Fibroblast of skin of left biceps (primary cell): ENCODE measurements at regions not wholly inside any gene's neighbourhood (a gene's known extent, or its start where the extent isn't known, plus 50 kb on each side); places are given as distances from the start of the nearest gene placed in this dataset.

Source experiments
- DNase-seq, 2 experiments: peaks; one replicate each; pipeline ENCODE4 v3.0.0-alpha.2; 2013; ENCODE audit warnings: low read depth in 2 of 2

DNA sequence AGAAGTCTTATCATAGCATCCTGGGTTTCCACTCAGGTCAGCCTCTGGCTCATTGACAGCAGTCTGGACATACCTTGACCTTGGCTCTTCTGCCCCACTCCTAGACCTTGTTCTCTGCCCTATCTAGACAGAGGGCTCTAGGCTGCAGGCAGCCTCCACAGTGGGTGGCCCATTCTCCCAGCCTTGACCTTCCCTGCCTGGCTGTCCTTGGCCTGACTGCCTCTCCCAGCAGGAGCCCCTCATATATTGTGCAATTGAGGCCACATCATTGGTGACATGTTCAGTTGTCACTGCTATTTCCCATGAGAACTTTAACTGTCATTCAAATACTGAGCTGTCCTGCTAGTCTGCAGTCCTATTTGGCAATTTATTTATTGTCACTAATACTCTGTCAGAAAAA, 503.4 kb downstream of the PLXNA4 start:
- no peak for DNase-seq

GRCh38 chr7:132072165-132072564, 504.1 kb downstream of the PLXNA4 start:
- DNase-seq: no peak

- no peak for DNase-seq
Measured at GRCh38 chr7:132069306-132069705, 507.0 kb downstream of the PLXNA4 start.

DNA sequence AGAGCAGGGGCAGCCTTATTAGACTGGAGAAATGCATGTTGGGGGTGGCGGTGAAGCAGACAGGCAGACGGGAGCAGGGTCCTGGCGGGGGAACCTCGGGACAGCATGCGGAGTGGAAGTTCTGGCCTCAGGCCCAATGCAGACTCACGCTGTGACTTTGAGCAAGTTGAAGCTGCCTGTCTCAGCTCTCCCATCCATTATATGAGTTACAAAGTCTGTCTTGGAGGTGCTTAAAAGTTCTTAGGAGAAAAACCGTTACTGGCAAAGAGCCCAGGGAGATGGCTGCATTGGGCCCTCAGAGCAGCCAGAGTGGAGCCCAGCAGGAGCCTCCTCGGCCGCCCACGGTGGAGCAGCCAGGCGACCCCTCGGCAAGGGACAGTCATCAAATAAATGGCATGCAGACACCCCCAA, 509.5 kb downstream of the PLXNA4 start:
- DNase-seq: peak; percentile 35 to 52

- DNase-seq: no peak
Measured at GRCh38 chr7:132065989-132066603, 509.7 kb upstream of the PODXL start.

- peak; percentile 95 for DNase-seq
Measured at GRCh38 chr7:132065193-132065988, 509.0 kb upstream of the PODXL start.

DNA sequence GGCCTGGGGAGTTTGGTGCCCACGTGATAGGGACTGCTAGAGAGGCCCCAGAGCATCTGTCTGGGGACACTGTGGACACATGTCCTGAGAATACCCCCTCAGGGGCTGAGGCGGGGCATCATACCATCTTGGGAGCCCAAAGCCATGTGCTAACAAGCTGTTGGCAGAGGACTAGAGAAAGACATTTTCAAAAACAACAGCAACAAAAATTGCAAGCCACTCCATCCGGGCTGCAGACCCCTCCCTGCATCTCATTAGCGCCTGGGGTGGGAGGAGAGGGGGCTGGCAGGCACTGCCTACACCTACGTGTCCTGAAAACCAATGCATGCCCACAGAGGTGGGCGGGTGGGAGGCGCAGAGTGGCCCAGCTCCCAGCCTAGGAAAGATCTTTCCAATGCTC, 507.4 kb upstream of the PODXL start:
- no peak for DNase-seq

- DNase-seq: peak in 1 of 2 experiments; percentile 40
Measured at GRCh38 chr7:132061937-132062336, 505.5 kb upstream of the PODXL start.

GRCh38 chr7:132059141-132059540, 502.7 kb upstream of the PODXL start:
- DNase-seq: no peak

GRCh38 chr7:132055336-132056120, 499.1 kb upstream of the PODXL start:
- DNase-seq: no peak

GRCh38 chr7:132053871-132054270, 497.4 kb upstream of the PODXL start:
- DNase-seq: no peak

- no peak for DNase-seq
Measured at GRCh38 chr7:132051311-132051710, 494.9 kb upstream of the PODXL start.

- no peak for DNase-seq
Measured at GRCh38 chr7:132049462-132050304, 493.3 kb upstream of the PODXL start.

- DNase-seq: no peak
Measured at GRCh38 chr7:132045481-132045980, 489.1 kb upstream of the PODXL start.

- DNase-seq: no peak
Measured at GRCh38 chr7:132045002-132045401, 488.6 kb upstream of the PODXL start.

GRCh38 chr7:132044247-132044646, 487.8 kb upstream of the PODXL start:
- no peak for DNase-seq

DNA sequence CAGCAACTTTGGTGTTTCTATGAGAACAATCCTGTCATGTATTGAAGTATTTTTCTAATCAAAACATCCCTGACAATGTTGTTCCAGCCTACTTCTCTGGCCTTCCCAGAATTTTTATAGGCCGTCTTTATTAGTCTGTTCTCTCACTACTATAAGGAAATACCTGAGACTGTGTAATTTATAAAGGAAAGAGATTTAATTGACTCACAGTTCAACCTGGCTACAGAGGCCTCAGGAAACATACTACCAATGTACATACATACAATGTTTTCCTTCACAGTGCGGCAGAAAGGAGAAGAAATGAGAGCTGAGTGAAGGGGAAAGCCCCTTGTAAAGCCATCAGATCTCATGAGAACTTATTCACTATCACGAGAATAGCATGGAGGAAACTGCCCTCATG, 484.7 kb upstream of the PODXL start:
- no peak for DNase-seq

DNA sequence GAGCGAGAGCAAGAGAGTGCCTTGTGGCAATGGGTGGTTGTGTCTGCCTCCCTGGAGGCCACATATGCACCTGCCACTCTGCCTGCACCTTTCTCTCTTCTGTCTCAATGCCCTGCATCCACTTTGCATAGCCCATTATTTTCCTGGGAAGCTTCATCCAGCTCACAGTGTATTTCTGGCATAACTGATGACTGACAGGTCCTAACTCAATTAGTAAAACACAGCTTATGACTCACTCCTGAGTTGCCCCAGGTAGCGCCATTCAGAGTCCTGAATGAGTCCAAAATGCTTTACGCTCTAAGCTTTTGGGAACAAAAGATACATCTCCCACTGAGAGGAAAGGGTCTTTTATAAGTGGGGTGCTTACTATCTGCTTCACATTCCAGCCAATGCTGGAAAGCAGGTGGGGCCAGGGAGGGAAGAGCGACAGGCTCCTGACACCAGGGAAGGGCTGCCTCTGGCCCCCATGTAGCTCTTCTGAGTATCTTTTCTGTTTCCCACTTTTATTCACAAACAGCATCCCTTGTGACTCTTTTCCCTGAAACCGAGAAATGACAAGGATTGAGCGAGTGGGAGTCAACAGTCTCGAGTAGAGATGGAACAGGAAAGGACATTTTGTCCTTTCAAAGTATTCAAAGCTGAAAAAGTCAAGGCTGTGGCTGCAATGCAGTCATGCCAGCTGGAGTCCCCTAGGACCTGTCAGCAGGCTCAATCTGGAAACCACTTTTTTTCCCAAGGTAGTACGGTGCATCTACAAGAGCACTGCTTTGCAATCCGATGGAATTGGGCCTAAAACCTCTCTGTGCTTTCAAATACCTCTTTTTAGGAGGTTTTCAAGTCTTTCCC, 479.3 kb upstream of the PODXL start:
- DNase-seq: no peak

- no peak for DNase-seq
Measured at GRCh38 chr7:132034748-132035416, 478.5 kb upstream of the PODXL start.

- no peak for DNase-seq
Measured at GRCh38 chr7:132030883-132031282, 474.5 kb upstream of the PODXL start.
